ENCODE measurements at regions not wholly inside any gene's neighbourhood (a gene's known extent, or its start where the extent isn't known, plus 50 kb on each side); places are given as distances from the start of the nearest gene placed in this dataset.

DNA sequence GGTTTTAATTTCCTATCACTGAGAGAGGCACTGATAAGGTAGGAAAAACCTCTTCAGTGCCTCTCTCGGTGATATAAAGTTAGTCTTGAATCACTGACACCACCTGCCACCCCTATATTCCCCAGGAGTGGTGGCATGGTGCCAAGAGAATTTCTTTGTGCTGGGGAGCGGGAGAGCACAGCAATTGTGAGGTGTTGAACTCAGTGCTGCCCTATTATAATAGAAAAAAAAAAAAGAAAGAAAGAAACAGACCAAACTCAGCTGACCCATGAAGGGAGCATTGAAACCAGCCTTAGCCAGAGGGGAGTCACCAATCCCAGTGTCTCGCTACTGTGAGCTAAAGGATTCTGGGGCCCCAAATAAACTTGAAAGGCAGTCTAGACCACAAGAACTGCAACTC lies 201.4 kb upstream of the STT3B start:
- Mint-ChIP-seq H3K36me3 (ENCODE audit: low read depth) (no peaks in the 10 kb centered on the region; the same call in 1 of the 2 replicates), H3K4me3 (no peak overlapping the region), H3K27me3 (ENCODE audit: insufficient read depth) (peaks cover 3% of the 10 kb centered on the region), H3K4me1 (ENCODE audit: low read depth) (peaks cover 18% of the 10 kb centered on the region), H3K27ac (no peak overlapping the region), H3K9me3 (no peaks in the 10 kb centered on the region)
- TF ChIP-seq, protein P1, sequence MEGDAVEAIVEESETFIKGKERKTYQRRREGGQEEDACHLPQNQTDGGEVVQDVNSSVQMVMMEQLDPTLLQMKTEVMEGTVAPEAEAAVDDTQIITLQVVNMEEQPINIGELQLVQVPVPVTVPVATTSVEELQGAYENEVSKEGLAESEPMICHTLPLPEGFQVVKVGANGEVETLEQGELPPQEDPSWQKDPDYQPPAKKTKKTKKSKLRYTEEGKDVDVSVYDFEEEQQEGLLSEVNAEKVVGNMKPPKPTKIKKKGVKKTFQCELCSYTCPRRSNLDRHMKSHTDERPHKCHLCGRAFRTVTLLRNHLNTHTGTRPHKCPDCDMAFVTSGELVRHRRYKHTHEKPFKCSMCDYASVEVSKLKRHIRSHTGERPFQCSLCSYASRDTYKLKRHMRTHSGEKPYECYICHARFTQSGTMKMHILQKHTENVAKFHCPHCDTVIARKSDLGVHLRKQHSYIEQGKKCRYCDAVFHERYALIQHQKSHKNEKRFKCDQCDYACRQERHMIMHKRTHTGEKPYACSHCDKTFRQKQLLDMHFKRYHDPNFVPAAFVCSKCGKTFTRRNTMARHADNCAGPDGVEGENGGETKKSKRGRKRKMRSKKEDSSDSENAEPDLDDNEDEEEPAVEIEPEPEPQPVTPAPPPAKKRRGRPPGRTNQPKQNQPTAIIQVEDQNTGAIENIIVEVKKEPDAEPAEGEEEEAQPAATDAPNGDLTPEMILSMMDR (IDR thresholded peaks at IDR 0.05), result no peak
- no peak for DNase-seq

- peaks cover 9% of the 10 kb centered on the region for H3K27me3 Mint-ChIP-seq (ENCODE audit: insufficient read depth)
- TF ChIP-seq, protein P1 (IDR thresholded peaks at IDR 0.05), result peak; percentile 26
- no peak overlapping the region for H3K4me3 Mint-ChIP-seq
- 0 out of 2 replicates have a peak, but pooled peaks cover 7% of the 10 kb centered on the region for H3K4me1 Mint-ChIP-seq (ENCODE audit: low read depth)
- no peaks in the 10 kb centered on the region for H3K36me3 Mint-ChIP-seq (ENCODE audit: low read depth)
- no peak overlapping the region for H3K27ac Mint-ChIP-seq
- no peaks in the 10 kb centered on the region; the same call in 1 of the 2 replicates for H3K9me3 Mint-ChIP-seq
- no peak for DNase-seq
Observed at GRCh38 chr3:31341130-31341529, 191.6 kb upstream of the STT3B start.

DNA sequence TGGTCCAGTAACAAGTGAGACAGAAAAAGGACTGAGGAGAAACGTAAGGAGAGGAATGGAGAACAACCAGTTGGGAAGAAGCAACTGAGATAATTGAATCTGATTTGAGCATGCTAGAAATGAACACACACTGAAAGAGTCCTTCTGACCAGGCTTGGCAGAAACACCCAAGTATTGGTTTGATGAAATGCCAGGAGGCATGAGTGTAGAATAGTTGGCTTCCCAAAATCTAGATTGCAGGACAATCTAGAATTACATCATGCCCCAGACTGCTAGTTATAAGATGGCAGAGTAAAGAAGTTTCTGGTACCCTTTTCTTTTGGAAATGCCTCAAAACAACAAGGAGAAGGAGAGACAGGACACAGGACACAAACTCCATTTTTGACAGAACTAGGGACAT lies 189.7 kb upstream of the STT3B start:
- no peaks in the 10 kb centered on the region for H3K36me3 Mint-ChIP-seq (ENCODE audit: low read depth)
- peak; percentile 3 for DNase-seq
- TF ChIP-seq, protein P1 (IDR thresholded peaks at IDR 0.05), result no peak
- peaks cover 7% of the 10 kb centered on the region for H3K27me3 Mint-ChIP-seq (ENCODE audit: insufficient read depth)
- no peak overlapping the region for H3K4me3 Mint-ChIP-seq
- H3K9me3 Mint-ChIP-seq, result no peaks in the 10 kb centered on the region; the same call in 1 of the 2 replicates
- H3K4me1 Mint-ChIP-seq (ENCODE audit: low read depth), result 0 out of 2 replicates have a peak, but pooled peaks cover 7% of the 10 kb centered on the region
- H3K27ac Mint-ChIP-seq, result no peak overlapping the region

GRCh38 chr3:31345581-31345980 lies 187.1 kb upstream of the STT3B start:
- no peak overlapping the region for H3K4me3 Mint-ChIP-seq
- no peak overlapping the region for H3K27ac Mint-ChIP-seq

DNA sequence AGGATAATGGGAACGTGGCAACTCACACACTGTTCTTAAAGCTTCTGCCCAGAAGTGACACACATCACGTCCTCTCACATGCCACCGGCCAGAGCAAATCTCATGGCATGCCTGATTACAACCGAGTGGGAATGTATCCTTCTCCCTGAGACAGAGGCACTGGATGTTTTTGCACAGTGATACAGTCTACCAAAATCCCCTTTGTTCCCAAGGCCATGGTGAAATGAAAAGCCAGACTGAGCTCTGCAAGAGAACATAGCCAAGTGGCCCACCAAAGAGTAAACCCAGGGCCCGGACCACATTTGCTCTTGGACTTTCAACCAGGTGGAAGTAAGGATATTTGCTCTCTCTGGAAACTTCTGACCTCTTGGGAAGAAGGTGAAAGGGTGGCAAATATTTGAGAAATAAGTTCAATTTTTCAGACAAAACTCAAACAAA lies 186.2 kb upstream of the STT3B start:
- H3K9me3 Mint-ChIP-seq, result no peaks in the 10 kb centered on the region; the same call in 1 of the 2 replicates
- no peak overlapping the region for H3K4me3 Mint-ChIP-seq
- TF ChIP-seq, protein P1 (IDR thresholded peaks at IDR 0.05), result no peak
- DNase-seq, result no peak
- no peak overlapping the region for H3K27ac Mint-ChIP-seq
- H3K27me3 Mint-ChIP-seq (ENCODE audit: insufficient read depth), result peaks cover 6% of the 10 kb centered on the region
- 0 out of 2 replicates have a peak, but pooled peaks cover 7% of the 10 kb centered on the region for H3K4me1 Mint-ChIP-seq (ENCODE audit: low read depth)
- H3K36me3 Mint-ChIP-seq (ENCODE audit: low read depth), result no peaks in the 10 kb centered on the region

More at GRCh38 chr3:31345581-31345980, 187.1 kb upstream of the STT3B start:
- no peak for DNase-seq
- Mint-ChIP-seq H3K27me3 (ENCODE audit: insufficient read depth) (peaks cover 8% of the 10 kb centered on the region), H3K36me3 (ENCODE audit: low read depth) (no peaks in the 10 kb centered on the region), H3K4me1 (ENCODE audit: low read depth) (0 out of 2 replicates have a peak, but pooled peaks cover 7% of the 10 kb centered on the region), H3K9me3 (no peaks in the 10 kb centered on the region; the same call in 1 of the 2 replicates)
- TF ChIP-seq, protein P1 (IDR thresholded peaks at IDR 0.05), result no peak
